HT1080 (cell line): ENCODE measurements at regions not wholly inside any gene's neighbourhood (a gene's known extent, or its start where the extent isn't known, plus 50 kb on each side); places are given as distances from the start of the nearest gene placed in this dataset.
"Not testable (repeated sequence)": the region's sequence is repeated elsewhere in the genome, so short reads cannot be mapped to it uniquely, and the experiment has no call there.

ENCODE experiments used
- DNase-seq: peaks from one replicate; pipeline ENCODE4 v3.0.0-alpha.2; 2015; ENCODE audit warnings: low read depth

DNA sequence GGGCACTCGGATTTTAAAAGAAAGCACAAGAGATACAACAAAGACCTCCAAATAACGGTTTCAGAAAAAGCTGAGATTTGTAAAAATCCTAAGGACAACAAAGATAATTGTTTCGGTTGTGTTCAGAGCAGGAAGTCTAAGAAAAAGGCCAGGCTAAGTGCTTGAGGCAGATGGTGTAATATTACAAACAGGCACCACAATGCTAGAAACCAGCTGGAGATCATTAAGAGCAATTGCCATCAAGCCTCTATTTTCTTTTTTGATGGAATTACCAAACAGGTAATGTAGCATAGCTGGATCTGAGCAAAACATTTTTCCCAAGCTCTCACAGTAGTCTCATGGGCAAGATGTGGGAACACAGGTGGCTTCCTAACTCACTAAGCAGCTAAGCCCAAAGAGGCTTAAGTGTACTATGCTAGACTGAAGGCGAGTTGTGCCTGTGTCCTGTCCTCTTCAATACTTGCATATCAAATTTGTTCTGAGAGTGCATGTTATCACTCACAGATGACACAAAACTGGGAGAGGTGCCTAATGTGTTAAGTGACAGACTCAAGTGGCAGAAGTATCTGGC is 161.6 kb downstream of the GLUL start:
- DNase-seq: no peak

- no peak for DNase-seq
Observed at GRCh38 chr1:182229451-182229850, 162.1 kb downstream of the GLUL start.

- DNase-seq: no peak
Observed at GRCh38 chr1:182227864-182228547, 163.6 kb downstream of the GLUL start.

- no peak for DNase-seq
Observed at GRCh38 chr1:182226618-182227017, 165.0 kb downstream of the GLUL start.

DNA sequence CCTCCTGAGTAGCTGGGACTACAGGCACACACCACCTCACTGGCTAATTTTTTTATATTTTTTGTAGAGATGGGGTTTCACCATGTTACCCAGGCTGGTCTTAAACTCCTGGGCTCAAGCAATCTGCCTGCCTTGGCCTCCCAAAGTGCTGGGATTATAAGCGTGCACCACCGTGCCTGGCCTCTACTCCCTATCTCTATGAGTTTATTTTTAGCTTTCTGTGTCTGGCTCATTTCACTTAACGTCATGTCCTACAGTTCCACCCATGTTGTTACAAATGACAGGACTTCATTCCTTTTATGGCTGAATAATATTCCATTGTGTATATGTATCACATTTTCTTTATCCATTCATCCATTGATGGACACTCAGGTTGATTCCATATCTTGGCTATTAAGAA is 164.2 kb upstream of the ZNF648 start:
- DNase-seq: not testable (repeated sequence)

- DNase-seq: not testable (repeated sequence)
Observed at GRCh38 chr1:182221990-182222389, 160.5 kb upstream of the ZNF648 start.

DNA sequence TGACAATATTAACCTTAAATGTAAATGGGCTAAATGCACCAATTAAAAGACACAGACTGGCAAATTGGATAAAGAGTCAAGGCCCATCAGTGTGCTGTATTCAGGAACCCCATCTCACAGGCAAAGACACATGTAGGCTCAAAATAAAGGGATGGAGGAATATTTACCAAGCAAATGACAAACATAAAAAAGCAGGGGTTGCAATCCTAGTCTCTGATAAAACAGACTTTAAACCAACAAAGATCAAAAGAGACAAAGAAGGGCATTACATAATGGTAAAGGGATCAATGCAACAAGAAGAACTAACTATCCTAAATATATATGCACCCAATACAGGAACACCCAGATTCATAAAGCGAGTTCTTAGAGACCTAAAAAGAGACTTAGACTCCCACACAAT is 159.9 kb upstream of the ZNF648 start:
- DNase-seq: not testable (repeated sequence)

GRCh38 chr1:182217967-182218366 is 156.5 kb upstream of the ZNF648 start:
- DNase-seq: peak; percentile 60

DNA sequence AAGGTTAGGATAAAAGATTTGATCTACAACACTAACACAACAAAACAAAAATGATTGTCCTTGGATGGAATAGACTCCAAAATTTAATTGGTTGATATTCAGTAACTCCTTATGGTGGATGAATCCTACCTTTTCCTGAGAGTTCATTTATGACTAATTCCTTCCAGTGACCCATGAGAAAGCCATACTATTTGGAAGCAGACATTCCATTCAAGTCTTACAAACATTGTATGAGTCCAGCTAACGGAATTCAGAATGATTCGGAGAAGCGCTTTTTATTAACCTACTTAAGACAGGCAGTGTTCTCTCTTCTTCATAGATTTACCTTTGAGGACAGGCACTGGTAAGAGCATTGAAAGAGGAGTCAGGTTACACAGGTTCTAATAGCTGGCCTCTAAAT is 155.6 kb upstream of the ZNF648 start:
- DNase-seq: peak; percentile 66

GRCh38 chr1:182215764-182216163 is 154.3 kb upstream of the ZNF648 start:
- peak; percentile 26 for DNase-seq

DNA sequence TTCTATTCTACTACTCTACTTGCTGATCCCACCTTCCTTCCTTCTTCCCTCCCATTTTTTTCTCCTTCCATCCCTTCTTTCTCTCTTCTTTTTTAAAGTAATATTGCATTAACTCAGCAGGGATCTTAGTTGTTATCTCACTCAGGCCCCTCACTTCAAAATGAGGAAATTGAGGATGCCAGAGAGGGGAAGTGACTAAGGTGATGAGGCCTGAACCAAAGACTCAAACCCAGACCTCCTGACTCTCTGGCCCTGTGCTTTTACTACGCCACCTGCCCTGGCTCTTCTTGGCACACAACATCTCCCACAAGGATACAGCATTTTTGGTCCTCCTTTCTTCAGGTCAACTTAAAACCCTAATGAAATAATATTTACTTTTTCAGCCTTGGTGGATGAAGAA is 151.7 kb upstream of the ZNF648 start:
- no peak for DNase-seq

DNA sequence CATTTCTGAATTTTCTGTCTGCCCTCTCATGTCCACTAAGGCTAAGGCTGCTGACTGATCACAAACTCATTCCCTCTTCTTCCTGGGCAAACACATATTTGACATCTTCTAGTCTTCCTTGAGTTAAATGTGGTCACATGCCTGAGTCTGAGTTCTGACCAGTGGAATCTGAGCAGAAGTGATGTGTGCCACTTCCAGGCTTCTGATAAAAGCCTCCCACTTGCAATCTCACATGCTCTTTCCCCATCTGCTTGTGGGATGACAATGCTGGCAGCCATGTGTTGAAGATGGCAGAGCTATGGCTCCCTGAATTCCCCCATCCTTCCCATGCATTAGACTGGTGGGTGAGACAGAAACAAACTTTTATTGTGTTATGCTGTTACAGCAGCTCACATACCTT is 149.9 kb upstream of the ZNF648 start:
- DNase-seq: no peak

DNA sequence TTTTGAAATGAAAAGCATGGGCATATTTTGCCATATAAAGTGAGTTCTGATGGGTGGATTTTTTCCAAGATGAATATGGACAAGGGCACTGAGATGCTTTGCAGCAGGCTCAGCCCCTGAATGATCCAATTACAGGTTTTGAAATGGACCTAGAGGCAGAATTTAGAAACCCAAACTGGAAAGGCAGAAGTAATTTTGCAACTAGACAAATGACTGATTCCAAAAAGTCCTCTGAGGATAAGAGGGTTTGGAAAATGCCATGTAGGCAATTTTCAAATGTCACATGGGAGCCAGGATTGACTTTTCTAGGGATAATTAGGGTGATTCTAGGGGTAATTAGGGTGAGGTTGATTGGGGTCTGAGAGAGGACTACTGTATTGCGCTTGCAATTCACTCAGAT is 148.9 kb upstream of the ZNF648 start:
- DNase-seq: no peak

GRCh38 chr1:182207300-182207699 is 145.8 kb upstream of the ZNF648 start:
- DNase-seq: no peak

DNA sequence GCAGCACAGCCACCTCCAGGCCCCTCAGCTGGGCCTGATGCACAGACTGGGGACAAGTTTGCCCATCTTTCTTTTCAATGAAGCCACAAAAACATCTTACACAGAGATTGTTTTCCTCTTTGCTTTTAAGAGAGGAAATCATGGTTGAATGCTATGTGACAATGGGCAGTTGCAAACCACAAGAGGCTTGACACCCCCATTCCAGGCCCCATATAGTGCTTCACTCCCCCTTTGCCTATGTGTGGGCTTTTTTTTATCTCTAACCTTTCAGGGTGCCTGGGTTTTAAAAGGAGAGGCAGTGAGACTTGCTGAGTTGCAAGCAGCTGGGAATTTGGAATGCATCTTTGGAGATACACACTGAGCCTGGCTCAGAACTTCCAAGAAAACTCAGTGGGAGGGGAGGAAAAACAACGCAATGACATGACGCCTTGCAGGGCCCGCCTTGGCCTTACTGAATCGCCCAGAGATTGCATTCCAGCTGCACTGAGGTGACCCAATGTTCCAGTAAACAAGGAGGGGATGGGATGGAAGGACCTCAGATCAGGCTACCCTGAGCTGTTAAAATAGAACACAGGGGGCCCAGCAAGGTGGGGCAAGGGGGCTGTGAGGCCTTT is 145.2 kb upstream of the ZNF648 start:
- DNase-seq: no peak

- DNase-seq: no peak
Observed at GRCh38 chr1:182205351-182206022, 144.0 kb upstream of the ZNF648 start.

DNA sequence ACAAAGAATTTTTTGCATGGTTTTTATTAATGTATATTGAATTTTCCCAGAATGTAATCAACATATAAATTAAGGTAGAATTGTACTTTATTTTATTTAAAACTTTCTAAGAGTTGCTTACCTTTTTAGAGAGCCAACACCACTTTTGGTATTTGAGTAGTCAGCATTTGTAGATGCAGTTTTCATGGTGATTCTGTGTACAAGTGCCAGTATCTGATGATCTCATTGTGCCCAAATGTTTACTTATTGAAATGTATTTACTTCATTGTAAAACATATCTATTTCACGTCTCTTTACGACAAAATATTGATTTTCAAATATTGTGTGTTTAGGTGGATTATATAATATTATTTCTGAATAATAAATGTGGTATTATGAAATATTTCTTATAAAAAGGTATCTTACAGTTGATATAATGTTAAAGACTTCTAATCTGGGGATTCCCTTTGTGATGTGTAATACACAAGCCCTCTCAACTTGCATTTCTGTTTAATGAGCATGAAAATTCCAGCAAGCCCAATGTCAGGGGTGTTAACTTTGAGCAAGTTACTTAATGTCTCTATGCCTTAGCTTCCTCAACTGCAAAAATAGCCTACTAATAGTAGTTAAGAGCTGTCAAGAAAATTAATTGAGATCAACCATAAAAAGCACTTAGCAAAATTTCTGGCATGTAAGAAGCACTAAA is 141.8 kb upstream of the ZNF648 start:
- no peak for DNase-seq

- not testable (repeated sequence) for DNase-seq
Observed at GRCh38 chr1:182201490-182201889, 140.0 kb upstream of the ZNF648 start.

GRCh38 chr1:182200025-182200812 is 138.7 kb upstream of the ZNF648 start:
- no peak for DNase-seq

DNA sequence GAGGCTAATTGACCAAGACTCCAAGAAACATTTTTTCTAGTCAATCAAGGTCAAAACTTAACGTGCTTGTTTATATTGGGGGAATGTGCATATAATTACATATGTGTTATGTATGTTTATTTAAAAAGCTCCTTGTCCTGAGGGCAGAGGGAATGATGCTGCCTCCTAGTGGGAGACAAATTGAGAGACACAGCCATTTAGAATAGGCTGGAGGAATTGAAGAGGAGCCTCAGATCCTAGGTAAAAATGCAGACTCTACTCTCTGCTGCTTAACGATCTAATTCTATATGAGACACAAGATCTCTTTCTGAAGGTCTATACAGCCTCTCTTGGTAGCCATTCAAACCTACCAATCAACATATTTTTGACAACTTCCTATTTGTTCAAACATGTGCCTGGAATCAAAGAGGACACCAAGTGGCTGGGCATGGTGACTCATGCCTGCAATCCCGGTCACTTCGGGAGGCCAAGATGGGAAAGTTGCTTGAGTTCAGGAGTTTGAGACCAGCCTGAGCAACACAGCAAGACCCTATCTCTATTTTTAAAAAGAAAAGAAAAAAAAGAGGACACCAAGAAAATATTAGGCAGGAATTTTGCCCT is 136.6 kb upstream of the ZNF648 start:
- peak; percentile 20 for DNase-seq
